ENCODE measurements at regions not wholly inside any gene's neighbourhood (a gene's known extent, or its start where the extent isn't known, plus 50 kb on each side); places are given as distances from the start of the nearest gene placed in this dataset.

DNA sequence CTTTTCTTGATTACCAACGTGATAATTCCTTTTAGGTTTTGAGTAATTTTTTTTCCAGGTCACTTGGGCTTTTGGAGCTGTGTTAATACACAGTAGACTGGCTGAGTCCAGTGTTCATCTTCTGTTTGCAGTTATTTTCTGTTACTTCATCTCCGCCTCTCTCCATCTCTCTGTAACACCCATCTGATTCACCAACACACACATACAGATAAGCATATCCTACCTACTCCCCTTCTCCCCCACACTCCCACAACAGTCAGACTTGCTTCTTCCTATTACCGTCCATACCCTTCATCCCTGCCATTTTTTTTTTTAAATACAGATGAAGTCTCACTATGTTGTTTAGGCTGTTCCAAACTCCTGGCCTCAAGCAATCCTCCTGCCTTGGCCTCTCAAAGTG, 72.7 kb upstream of the MANSC4 start:
- TF ChIP-seq CTCF (IDR thresholded peaks at IDR 0.05) (no peak), POLR2AphosphoS5 (IDR thresholded peaks at IDR 0.05) (no peak)
